ENCODE measurements at regions not wholly inside any gene's neighbourhood (a gene's known extent, or its start where the extent isn't known, plus 50 kb on each side); places are given as distances from the start of the nearest gene placed in this dataset.

DNA sequence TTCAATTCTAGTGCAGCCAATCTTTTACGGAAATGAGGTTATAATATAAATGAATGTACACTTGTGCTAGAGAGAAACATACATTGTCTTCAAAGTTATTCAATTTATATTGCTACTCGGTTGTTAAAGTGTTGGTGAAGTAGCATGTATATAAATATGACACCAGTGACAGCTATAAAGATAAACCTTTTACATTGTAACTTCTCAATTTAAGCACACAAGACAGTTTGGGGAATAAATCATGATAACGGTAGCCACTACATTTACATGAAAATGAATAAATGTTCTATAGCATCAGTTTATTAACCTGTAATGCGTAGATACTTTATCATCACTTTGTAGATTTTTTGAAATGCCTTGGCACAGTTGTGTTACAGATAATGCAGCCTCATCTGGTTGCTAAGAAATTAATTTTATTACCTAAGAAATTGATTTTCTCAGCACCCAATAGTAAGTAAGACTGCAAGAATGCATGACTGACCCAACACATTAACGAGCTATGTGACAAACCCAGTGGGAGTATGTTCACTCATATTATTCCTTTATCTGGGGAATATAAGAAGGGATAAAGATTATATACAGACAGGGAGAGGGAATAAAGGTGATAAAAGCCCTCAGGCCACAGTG is 283.9 kb upstream of the NPVF start:
- H3K36me3 ChIP-seq, result no peaks in the 10 kb centered on the region
- intact Hi-C loops (cut with DNase I), result no loop called here
- no peaks in the 10 kb centered on the region for H3K9me3 ChIP-seq

GRCh38 chr7:25515633-25516275 is 287.5 kb upstream of the NPVF start:
- intact Hi-C loops (cut with DNase I), result no loop called here
- no peaks in the 10 kb centered on the region for H3K27me3 ChIP-seq
- H3K36me3 ChIP-seq, result no peaks in the 10 kb centered on the region
- H3K4me3 ChIP-seq (replicated peaks in 1 of 3), result no peak overlapping the region
- no peak overlapping the region for H3K27ac ChIP-seq
- H3K4me1 ChIP-seq, result peaks cover 0 to 5% of the 10 kb centered on the region in 2 donors
- no peak for DNase-seq
- WGBS, 2 donors, result 89 to 96% methylated on average over 1 of the region's 1 CpG
- no peaks in the 10 kb centered on the region for H3K9me3 ChIP-seq
- TF ChIP-seq POLR2A (IDR thresholded peaks at IDR 0.05) (no peak), CTCF (IDR thresholded peaks at IDR 0.05) (no peak)

More for the DNA sequence above, 283.9 kb upstream of the NPVF start:
- no peaks in the 10 kb centered on the region for H3K4me1 ChIP-seq
- H3K4me3 ChIP-seq (replicated peaks in 1 of 3), result no peak overlapping the region
- H3K27me3 ChIP-seq, result no peaks in the 10 kb centered on the region
- TF ChIP-seq CTCF (IDR thresholded peaks at IDR 0.05), result no peak
- no peak for TF ChIP-seq POLR2A (IDR thresholded peaks at IDR 0.05)
- no peak overlapping the region for H3K27ac ChIP-seq
- WGBS, 2 donors, result 88 to 89% methylated on average over 5 of the region's 5 CpGs
- DNase-seq, result no peak

GRCh38 chr7:25517906-25518305 is 289.6 kb upstream of the NPVF start:
- Histone ChIP-seq H3K9me3 (no peaks in the 10 kb centered on the region), H3K27me3 (no peaks in the 10 kb centered on the region), H3K36me3 (no peaks in the 10 kb centered on the region), H3K4me1 (peaks cover 0 to 5% of the 10 kb centered on the region in 2 donors), H3K4me3 (replicated peaks in 1 of 3) (no peak overlapping the region), H3K27ac (no peak overlapping the region)
- WGBS, 2 donors, result 93 to 100% methylated on average over 2 of the region's 2 CpGs
- DNase-seq, result no peak
- intact Hi-C loops (cut with DNase I), result no loop called here
- TF ChIP-seq CTCF (IDR thresholded peaks at IDR 0.05), result no peak
- no peak for TF ChIP-seq POLR2A (IDR thresholded peaks at IDR 0.05)

DNA sequence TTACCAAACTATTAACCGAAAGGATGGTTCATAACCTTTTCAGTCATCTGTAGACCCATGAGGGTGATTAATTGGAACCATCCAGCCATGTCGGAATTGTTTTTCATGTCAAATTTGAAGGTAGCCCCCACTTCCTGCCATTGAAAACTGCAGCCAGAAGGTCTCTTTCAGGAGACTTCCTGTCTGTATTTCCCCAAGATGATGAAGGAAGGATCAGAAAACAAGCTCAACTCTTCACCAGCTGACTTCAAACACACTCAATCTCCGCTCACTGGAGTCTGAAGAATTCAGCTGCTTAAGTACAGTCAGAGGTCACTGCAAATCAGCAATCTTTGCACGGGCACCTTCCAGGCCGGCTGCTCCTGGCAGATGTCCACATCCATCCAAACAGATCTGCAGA is 291.7 kb upstream of the NPVF start:
- peak; percentile 44 to 66 for DNase-seq
- no peak for TF ChIP-seq CTCF (IDR thresholded peaks at IDR 0.05)
- TF ChIP-seq POLR2A (IDR thresholded peaks at IDR 0.05), result no peak
- Histone ChIP-seq H3K4me3 (replicated peaks in 1 of 3) (no peak overlapping the region), H3K4me1 (peaks cover 0 to 5% of the 10 kb centered on the region in 2 donors), H3K36me3 (no peaks in the 10 kb centered on the region), H3K27ac (no peak overlapping the region), H3K27me3 (no peaks in the 10 kb centered on the region), H3K9me3 (no peaks in the 10 kb centered on the region)
- 40 to 43% methylated on average over 3 to 5 of the region's 5 CpGs for WGBS, 2 donors
- intact Hi-C loops (cut with DNase I), result no loop called here

- Histone ChIP-seq H3K36me3 (no peaks in the 10 kb centered on the region), H3K27me3 (no peaks in the 10 kb centered on the region), H3K4me1 (peaks cover 0 to 5% of the 10 kb centered on the region in 2 donors), H3K27ac (no peak overlapping the region), H3K4me3 (replicated peaks in 1 of 3) (no peak overlapping the region), H3K9me3 (no peaks in the 10 kb centered on the region)
- WGBS, 2 donors, result 84 to 96% methylated on average over 6 of the region's 6 CpGs
- TF ChIP-seq CTCF (IDR thresholded peaks at IDR 0.05), result no peak
- TF ChIP-seq POLR2A (IDR thresholded peaks at IDR 0.05), result no peak
- intact Hi-C loops (cut with DNase I), result no loop called here
- DNase-seq, result no peak
These were observed 292.2 kb upstream of the NPVF start for GRCh38 chr7:25520516-25520915.
